ENCODE measurements at regions not wholly inside any gene's neighbourhood (a gene's known extent, or its start where the extent isn't known, plus 50 kb on each side); places are given as distances from the start of the nearest gene placed in this dataset.
"Not testable (repeated sequence)": the region's sequence is repeated elsewhere in the genome, so short reads cannot be mapped to it uniquely, and the experiment has no call there.

DNA sequence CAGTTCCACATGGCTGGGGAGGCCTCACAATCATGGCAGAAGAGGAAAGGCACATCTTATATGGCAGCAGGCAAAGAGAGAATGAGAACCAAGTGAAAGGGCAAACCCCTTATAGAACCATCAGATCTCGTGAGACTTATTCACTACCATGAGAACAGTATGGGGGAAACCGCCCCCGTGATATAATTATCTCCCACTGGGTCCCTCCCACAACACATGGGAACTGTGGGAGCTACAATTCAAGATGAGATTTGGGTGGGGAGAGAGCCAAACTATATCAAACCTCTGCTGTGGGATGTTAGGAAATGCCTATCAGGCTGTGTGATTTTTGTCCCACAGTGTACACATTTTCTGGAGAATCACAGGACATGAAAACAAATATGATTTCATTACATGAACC is 415.8 kb downstream of the TSHZ3 start:
- not testable (repeated sequence) for DNase-seq

DNA sequence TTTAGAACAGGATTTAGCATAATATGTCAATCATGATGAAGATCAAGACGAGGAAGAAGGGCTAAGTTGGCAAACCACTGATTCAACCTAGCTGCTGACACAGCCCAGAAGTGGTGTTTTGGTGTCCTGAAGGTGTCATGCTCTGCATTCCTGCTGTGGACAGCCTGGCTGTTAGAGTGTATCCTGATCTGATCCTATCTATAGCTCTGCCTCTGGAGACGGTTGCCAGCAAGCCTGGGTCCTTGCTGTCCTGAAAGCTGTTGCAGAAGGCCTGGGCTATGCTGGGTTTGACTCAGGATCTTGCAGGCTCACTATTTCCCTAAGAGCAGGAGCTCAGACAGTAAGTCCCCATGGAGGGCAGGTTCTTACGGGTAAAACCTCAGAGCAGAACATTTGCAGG is 416.4 kb downstream of the TSHZ3 start:
- no peak for DNase-seq

DNA sequence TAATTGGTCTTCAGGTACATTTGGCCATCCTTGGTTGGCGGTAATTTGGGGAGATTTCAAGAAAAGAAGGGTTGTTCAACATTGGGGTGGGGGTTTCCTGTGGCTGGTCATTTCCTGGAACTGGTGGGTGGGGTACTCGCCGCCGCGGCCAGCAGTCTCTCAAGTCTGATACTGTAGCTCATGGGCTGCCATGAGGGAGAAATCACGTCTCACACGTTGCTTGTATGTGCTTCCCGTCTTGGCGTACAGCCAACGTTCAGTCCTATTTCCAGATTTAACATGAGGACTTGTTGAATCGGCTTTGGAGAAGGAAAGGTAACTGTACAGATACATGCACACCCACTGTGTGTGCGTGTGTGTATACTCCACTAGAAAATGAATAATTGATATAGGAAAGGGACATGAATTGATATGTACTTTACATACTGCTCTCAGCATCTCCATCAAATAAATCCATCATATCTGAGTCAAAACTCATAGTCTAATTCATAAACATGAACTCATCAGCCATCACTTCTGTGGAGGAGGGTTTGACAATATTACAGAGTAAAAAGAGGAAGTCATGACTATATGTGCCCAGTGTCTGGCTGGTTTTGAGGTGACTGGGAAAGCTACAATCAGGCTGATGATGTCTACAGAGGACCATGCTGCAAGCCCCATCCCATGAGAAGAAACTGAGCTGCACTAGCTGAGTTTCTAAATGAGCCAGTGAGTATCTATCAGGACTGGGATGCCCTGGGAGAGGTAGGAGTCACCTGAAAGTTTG is 418.1 kb downstream of the TSHZ3 start:
- no peak for DNase-seq

DNA sequence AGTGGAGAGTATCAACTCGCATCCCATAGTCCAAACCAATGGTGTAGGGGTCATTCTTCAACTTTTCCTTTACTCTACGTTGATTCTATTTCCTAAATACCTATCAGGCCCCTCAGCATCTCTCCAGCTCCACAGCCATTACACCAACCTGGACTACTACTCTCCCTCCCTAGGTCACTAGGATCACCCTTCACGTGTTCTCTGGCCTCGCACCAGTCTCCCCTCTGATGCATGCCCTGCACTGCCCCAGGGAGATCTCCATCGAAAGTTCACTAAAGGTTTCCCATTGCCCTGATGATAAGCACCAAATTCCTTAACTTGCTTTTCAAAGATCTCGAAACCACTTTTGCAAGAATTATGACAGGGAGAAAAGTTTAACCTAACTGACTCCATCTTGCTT is 421.5 kb downstream of the TSHZ3 start:
- no peak for DNase-seq

DNA sequence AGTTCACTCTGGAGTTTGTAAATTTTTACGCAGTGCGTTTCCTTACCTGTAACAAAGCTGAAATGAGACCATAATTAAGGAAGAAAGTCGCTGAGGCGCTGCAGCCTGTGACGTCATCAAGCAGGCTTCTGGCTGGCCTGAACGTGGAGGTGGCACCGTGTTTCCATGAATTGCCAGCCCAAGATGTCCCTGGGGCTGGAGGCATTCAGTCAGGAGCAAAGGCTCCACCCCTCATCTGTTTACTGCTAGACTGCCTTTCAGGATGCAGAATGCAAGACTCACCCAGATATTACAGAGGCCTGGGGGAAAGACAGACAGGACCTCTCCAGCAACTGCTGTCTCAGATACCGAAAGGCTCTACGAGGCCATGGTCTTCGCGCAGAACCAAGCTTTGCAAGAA is 424.6 kb downstream of the TSHZ3 start:
- DNase-seq: no peak

DNA sequence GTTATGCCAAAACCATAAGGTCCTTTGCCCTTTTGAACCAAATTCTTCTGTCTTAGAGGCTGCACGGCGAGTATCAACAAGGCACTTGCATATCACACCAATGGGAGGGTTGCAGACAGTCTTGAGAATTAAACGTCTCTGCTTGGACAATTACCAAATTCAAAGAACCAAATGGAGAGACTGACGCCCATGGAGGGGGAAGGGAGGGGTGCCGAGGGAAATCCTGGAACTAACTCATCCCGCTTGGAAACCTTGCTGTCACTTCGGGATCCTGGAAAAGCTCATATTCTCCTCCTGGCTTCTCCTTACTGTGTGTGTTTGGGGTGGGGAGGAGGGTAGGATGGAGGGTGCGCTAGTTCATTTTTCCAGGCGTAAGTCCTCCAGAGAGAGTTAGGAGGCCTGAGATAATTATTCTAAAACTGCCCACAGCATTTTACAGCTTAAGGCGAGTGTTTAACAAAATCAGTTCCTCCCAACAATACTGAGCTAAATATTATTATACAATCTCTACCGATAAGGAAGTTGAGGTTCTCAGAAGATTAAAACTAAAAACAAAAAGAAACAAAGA is 425.1 kb downstream of the TSHZ3 start:
- no peak for DNase-seq

DNA sequence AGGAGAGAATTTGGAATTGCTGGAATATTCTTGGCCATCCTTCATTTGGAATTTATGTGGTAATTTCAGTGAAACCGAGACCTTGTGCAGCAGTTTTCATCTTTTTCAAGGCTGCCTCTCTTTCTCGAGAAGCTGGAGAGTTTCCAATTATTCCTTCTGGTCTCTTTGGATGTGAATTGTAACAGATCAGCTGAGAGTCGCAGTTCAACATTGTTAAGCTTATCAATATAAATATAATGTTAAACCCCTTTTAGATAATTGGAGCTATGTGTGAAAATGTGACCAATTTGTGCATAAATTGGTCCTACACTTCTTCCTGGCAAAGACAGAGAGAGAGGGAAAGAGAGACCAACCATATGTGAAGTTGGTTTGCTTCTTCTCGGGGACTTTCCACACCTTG is 425.6 kb downstream of the TSHZ3 start:
- no peak for DNase-seq

DNA sequence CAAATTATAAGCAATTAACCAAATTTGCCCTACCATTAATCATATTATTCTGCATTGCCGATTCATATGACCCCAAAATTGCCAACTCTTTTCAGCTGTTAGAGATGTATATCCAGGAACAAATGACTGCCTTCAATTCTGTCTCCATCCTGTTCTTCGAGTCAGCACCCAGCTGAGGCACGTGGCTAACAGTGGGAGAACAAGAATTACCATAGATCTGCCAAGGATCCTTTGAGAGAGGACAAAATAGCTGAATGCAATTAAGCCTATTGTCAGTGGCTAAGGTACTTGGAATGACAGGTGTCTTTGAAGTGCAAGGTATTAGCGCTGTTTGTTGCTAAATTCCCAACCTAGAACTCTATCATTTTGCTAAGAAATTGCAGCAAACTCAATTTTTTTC is 426.1 kb downstream of the TSHZ3 start:
- DNase-seq: no peak

DNA sequence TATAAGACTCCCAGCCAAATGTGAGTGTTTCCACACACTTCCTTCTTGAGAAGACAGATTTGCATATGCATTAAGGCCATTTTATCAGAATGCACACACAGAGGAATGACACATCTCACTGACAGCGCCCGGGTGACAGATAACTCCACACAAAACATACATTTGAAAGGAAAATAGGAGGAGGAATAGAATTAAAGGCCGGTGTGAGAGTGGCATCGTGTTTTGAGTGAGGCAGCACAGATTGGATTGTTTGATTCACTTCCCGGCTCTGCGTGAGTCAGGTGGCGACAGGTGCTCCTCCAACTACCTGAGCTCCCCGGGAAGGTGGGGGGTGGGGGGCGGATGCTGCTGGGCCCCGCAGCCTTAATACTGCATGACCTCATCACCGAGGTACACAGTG is 429.0 kb downstream of the TSHZ3 start:
- peak; percentile 32 for DNase-seq

DNA sequence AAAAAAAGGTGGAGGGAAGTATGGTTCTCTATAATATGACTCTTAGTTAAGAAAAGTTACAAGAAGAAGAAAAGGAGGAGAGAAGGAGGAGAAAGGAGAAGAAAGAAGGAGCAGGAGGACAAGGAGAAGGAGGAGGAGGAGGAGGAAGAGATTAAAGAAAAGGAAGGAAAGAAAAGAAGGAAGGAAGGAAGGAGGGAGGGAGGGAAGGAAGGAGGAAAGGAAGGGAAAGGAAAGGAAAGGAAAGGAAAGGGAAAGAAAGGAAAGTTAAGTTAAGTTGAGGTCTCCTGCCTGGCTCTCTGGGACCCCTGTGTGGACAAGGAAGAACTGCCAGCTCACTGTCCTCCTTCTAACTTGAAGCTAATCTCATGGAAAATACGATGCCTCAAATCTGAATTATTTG is 429.5 kb downstream of the TSHZ3 start:
- no peak for DNase-seq

DNA sequence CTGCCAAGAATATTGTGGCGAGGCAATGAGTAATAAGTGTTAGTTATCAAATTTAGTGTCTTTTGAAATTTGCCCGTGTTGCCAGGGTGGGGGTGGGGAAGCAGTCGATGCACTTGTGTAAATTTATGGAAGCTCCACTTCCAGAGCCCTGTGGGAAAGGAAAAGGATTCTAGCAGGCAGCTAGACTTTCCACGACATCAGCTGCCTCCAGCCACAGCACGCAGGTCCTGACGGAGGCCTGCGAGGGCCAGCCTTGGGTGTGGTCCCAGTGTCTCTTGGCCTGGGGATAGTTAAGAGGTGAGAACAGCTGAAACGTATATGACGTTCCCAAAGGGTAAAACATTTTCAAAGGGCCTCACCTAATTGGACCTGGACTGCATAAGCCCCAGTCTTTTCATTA is 433.0 kb downstream of the TSHZ3 start:
- no peak for DNase-seq

DNA sequence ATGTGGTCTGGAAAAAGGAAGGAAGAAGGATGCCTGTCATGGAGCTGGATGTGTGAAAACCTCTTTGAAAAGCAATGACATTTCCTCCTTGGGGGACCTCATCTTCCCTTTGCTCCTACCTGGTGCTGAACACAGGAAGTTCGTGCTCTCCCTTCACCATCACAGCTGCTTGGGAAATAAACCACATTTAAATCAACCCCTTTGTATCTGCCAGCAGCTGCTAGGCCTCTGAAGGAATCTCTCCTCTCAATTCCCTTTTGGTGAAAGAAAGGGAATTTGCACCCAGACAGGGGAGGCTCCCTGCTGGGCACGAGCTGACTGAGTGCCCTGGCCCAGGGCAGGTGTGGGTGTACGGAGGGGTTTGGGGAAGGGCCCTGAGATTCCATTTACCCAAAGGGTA is 437.7 kb downstream of the TSHZ3 start:
- no peak for DNase-seq

DNA sequence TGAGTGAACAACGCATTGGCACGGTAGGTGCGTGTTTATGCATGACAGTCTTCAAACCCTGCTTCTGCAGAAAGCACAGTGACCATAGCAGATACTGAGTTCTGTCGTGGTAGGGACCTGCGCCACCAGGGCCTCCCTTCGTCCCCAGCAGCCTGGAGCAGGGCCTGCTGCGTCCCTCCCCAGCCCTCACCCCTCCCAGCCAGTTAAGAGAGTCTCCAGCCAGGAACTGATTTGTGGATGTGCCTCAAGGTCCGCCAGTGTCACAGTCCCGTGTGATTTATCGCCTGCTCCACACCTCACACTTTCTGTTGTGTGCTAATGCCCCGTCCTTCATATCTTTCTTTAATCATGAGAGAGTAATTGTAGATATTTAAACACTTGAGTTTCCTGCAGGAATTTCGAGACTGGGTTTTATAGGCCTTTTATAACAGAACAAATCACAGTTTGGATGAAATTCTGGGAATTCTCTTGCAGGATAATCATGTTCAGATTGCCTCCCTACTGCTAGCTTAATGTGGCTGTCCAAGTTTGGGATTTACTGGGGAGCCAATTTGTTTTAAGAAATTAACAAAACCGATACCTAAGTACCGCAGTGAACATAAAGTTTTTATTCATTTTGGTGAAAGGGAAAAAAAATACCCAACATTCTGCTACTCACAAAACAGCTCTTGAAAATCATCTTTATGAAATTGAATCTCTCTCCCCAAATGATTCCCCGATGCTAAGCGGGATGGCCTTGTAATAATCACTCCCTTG is 438.6 kb downstream of the TSHZ3 start:
- DNase-seq: no peak

DNA sequence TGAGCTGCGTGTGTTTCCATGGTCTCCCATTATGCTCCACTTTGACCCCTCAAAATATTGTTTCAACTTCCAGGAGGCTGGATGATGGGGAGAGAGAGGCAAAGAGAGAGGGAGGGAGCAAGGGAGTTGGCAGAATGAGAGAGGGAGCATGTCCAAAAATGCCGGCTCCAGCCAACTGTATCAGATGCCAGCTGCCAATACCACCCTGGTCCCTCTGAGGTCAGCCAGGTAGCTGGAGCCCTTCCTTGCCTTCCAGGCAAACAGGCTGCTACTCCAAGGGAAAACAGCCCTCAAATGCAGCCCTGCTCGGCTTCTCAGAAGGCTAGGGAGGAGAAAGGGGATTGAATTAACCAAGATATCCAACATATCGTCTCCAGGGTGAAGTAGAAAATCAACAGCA is 440.0 kb downstream of the TSHZ3 start:
- DNase-seq: no peak

DNA sequence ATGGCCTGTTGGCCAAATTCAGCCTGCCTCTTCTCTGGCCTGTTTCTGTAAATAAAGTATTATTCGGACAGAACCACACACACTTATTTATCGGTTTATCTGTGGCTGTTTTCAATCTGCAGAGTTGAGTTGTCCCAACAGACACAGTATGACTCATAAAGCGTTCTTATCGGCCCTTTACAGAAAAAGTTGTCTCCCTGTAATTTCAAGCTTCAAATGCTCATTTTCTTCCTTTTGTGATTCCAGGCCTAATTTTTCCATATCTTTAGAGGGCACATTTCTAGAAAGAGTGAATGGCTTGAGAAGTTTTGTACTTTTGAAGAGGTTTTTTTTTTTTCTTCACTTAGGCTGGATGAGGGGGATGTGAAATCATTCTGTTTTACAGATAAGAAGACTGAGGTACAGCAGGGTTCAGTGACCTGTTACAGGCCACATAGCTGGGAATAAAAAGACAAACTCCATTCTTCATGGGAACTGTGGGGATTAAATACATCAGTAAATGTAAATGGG is 440.9 kb downstream of the TSHZ3 start:
- DNase-seq: no peak

DNA sequence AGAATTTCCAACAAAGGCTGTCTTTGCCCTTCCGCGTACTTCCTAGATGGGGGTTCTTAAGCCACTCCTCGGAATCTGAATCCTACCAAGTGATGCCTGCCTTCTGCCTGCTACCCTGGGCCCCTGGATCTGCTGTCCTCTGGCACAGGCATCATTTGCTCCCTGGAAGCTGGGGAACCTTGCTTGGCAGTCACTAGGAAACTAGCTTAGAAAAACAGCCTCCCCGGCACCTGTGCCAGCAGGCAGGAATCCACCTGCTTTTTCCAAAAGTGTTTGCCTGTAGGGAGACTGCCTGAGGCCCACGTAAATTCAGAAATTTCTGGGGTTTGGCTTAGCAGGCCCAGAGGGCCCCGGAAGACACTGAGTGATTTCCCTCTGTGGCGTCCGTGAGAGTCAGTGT is 442.4 kb downstream of the TSHZ3 start:
- no peak for DNase-seq

DNA sequence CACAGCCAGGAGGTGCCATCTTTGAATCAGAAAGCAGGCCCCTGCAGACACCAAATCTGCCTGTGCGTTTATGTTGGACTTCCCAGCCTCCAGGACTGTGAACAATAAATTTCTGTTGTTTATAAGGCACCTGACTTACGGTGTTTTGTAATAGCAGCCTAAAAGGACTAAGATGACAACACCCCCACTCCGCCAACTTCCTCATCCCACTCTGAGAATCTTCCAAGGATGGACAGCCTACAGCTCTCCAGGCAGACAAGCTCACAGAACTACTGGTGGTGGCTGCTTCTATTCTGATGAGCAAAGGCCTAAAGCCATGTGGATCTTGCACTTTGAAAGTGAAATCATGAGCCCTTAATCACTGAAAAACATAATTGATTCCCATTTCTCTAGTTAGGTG is 449.2 kb downstream of the TSHZ3 start:
- DNase-seq: no peak

DNA sequence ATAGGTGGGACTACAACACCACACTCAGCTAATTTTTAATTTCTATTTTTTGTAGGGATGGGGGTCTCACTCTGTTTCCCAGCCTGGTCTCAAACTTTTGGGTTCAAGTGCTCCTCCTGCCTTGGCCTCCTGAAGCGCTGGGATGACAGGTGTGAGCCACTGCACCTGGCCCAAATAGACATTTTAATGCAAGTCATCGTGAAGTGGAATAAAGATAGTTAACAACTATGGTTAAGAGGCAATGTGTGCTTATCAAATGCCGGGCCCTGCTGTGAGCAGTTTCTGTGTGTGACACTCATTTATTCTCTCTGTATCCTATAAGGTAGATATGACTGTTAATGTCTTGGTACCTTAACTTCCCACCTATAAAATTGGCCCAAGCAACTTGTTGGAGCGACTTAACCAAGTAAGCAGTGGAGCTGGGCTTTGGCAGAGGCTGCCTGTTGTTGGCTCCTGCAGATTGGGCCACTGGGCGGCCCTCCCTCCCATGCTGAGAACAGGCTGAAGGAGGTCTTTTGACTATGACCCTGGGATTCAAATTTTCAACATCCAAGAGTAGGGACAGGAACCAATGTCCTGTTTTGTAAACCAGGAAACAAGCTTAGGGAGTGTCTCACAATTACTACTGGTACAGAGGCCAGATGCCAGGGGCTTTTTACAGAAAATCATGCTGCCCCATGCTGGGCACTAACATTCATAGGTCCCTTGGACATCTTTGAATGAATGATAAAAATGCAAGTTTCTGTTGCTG is 450.7 kb downstream of the TSHZ3 start:
- no peak for DNase-seq

DNA sequence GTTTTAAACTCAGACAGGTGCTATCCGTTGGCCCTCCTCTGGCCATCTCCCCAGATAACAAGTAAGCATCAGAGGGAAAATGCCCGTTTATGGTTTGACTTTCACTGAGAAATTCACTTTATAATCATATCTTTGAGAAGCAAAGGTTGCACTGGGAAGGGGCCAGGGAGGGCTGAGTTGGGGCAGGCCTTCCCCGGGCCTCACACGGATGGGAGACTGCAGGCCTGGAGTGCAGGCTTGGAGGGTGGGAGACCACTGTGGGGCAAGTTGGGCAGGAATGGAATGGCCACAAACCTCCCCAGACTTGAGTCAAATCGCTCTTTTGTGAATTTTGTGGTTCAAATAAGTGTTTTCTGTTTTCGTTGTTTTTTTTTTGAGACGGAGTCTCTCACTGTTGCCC is 451.7 kb downstream of the TSHZ3 start:
- no peak for DNase-seq

DNA sequence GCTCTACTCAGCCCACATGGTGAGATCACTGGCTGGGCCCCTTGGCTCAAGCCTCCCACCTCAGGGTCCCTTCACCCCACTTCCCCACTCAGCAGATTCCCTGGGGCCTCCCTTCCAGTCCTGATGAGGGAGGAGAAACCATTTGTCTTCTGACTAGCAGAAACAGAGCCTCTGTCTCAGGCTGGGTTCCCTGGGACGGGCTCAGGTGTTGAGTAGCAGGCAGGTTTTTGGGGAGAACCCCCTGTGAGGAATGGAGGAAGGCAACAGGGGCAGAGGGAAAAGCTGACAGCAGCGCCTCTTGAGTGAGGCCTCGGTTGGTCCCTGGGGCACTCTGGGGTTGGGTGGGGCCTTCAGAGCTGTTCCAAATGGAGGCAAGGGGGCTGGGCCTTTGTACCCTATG is 452.2 kb downstream of the TSHZ3 start:
- no peak for DNase-seq

DNA sequence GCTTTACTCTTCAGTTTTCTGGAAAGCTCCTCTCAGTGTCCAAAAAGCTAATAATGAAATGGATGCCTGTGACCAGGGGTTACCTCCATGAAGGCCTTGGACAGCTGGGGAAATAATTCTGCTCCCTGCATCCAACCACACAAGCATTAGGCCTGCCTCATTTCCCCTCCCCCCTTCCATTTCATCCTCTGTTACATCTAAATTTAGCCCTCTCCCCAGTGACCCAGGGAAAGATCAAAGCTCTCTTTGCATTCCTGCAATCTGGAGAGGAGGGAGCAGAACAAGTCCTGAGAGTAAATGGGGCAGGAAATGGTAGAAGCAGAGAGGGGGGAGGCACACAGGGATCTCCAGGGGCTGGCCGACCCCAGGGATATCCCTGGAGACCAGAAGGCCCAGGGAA is 452.7 kb downstream of the TSHZ3 start:
- no peak for DNase-seq

DNA sequence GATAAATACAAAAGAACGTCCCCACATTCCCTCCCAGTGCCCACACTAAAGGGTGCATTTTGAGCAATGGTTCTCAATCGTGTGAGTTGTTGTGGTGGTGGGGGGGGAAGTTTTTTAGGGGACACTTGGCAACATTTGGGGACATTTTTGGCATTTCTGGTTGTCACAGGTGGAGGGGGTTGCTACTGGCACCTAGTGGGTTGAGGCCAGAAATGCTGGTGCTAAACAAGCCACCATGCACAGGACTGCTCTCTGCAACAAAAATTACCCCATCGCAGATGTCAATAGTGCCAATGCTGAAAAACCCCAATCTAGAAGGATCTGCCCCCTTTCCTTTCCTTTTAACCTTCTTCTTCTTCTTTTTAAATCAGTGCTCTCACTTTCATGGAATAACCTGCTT is 453.3 kb downstream of the TSHZ3 start:
- no peak for DNase-seq

DNA sequence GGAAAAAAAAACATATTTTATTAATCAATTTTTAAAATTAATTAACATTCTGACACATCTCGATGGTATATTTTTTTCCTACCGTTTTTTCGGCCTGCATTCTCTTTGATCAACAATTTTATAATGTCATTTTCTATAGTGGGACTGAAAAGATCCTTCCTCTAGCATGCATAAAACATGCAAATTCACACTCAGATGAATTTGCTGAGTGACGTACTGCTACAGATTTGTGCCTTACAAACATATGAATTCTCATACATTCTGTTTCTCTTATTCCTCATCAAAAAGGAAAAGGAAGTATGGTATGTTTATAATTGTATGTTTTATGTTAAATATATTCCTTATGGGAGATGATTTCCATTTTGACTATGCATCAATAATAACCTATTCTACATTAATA is 458.2 kb downstream of the TSHZ3 start:
- DNase-seq: peak; percentile 61

Data from NCI-H526 treated with DMSO at 0.1 percent for 48 hours (cell line).